ENCODE measurements at regions not wholly inside any gene's neighbourhood (a gene's known extent, or its start where the extent isn't known, plus 50 kb on each side); places are given as distances from the start of the nearest gene placed in this dataset.

DNA sequence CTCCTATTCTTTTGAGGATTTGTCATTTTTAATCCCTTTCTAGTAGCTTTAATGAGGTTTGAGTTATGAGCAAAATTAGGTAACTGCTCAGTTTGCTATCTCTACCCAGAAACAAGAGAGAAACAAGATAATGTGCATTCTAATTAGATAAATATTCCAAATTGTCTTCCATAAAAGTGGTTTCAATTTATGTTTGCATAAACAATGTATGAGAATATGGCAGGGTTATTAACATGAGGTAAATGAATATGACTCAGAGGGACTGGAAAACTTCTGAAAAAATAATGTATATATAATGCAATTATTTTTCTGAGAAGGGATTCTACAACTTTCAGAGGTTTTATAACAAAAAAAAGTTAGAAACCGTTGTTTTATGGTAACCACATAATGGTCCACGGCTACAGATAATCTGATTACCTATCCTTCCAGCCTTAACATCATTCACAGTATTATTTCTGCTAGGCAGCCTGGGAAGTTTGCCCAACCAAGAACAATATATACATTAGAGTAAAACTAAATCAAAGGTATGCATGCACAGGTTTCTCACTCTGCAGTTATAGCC is 101.2 kb downstream of the CRPPA start:
- no peaks in the 10 kb centered on the region for H3K27me3 ChIP-seq (ENCODE audit: insufficient read depth, low read length, poor library complexity, severe bottlenecking)
- H3K4me3 ChIP-seq (ENCODE audit: low read length, poor library complexity, severe bottlenecking) = no peak overlapping the region
- TF ChIP-seq EZH2phosphoT487 (IDR thresholded peaks at IDR 0.05; ENCODE audit: borderline replicate concordance) = no peak
- TF ChIP-seq, protein P1, sequence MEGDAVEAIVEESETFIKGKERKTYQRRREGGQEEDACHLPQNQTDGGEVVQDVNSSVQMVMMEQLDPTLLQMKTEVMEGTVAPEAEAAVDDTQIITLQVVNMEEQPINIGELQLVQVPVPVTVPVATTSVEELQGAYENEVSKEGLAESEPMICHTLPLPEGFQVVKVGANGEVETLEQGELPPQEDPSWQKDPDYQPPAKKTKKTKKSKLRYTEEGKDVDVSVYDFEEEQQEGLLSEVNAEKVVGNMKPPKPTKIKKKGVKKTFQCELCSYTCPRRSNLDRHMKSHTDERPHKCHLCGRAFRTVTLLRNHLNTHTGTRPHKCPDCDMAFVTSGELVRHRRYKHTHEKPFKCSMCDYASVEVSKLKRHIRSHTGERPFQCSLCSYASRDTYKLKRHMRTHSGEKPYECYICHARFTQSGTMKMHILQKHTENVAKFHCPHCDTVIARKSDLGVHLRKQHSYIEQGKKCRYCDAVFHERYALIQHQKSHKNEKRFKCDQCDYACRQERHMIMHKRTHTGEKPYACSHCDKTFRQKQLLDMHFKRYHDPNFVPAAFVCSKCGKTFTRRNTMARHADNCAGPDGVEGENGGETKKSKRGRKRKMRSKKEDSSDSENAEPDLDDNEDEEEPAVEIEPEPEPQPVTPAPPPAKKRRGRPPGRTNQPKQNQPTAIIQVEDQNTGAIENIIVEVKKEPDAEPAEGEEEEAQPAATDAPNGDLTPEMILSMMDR (conservative IDR thresholded peaks at IDR 0.05; ENCODE audit: low read length) = no peak
- no peaks in the 10 kb centered on the region for H3K9me2 ChIP-seq (replicated peaks; ENCODE audit: low read depth, low read length)
- no peak overlapping the region for H2AFZ ChIP-seq (ENCODE audit: low read length)
- no peaks in the 10 kb centered on the region for H3K79me2 ChIP-seq (ENCODE audit: insufficient read depth, low read length)
- H4K20me1 ChIP-seq (ENCODE audit: insufficient read depth, low read length, poor library complexity, severe bottlenecking) = no peaks in the 10 kb centered on the region
- no peak overlapping the region for H3K4me2 ChIP-seq (ENCODE audit: low read depth, low read length, poor library complexity, severe bottlenecking)
- H3F3A ChIP-seq (ENCODE audit: low read depth) = no peaks in the 10 kb centered on the region
- H3K36me3 ChIP-seq (ENCODE audit: insufficient read depth, low read length) = no peaks in the 10 kb centered on the region
- H3K9me3 ChIP-seq (ENCODE audit: insufficient read depth, low read depth, low read length) = no peaks in the 10 kb centered on the region
- no peak overlapping the region for H3K9ac ChIP-seq (ENCODE audit: low read depth, low read length, poor library complexity, severe bottlenecking)
- peaks cover 24% of the 10 kb centered on the region for H3K4me1 ChIP-seq (ENCODE audit: insufficient read depth, low read length, poor library complexity, severe bottlenecking)

DNA sequence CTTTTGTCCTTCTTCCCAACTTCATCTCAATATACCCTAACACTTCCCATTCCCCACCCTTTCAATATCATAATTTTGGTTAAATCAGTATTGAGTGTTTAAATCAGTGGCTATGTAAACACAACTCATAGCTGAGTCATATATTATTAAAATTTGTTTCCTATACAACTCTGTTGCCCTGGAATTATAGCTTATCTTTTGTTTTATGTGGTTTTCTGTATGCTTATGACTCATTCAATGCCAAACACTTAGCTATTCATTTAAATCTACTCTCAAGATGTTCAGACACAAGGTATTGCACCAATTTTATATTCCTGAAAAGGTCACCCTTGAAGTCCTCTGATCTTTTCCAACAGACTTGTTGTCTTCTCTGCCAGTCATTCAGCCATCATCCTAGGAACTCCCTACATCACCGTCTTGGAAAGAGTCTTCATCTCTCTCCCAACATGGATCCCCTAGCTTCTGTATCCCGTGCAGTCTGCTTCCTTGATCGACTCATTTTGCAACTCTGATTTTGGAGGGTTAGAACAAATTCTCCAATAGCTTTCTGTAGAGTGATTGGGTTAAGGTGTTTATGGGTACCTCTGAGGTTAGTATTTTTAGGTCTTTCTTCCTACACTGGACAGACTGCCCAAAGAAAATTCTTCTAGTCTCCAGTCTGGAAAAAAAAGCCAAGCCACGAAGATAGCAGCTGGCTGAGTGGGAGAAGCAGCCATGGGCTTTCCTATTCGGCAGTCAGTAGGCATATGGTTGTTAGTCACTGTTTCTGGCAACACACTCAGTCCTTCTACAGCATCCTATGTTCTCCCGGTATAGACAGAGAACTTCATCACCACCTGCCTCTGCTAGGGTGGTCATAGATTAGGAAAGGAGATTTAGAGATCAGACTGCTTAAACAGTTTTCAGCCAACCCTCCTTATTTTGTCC is 102.1 kb downstream of the CRPPA start:
- no peaks in the 10 kb centered on the region for H4K20me1 ChIP-seq (ENCODE audit: insufficient read depth, low read length, poor library complexity, severe bottlenecking)
- no peak overlapping the region for H3K4me2 ChIP-seq (ENCODE audit: low read depth, low read length, poor library complexity, severe bottlenecking)
- no peaks in the 10 kb centered on the region for H3K27me3 ChIP-seq (ENCODE audit: insufficient read depth, low read length, poor library complexity, severe bottlenecking)
- no peaks in the 10 kb centered on the region for H3F3A ChIP-seq (ENCODE audit: low read depth)
- H3K9me2 ChIP-seq (replicated peaks; ENCODE audit: low read depth, low read length) = no peaks in the 10 kb centered on the region
- TF ChIP-seq, protein P1 (conservative IDR thresholded peaks at IDR 0.05; ENCODE audit: low read length) = no peak
- TF ChIP-seq EZH2phosphoT487 (IDR thresholded peaks at IDR 0.05; ENCODE audit: borderline replicate concordance) = no peak
- no peaks in the 10 kb centered on the region for H3K9me3 ChIP-seq (ENCODE audit: insufficient read depth, low read depth, low read length)
- H3K9ac ChIP-seq (ENCODE audit: low read depth, low read length, poor library complexity, severe bottlenecking) = no peak overlapping the region
- H2AFZ ChIP-seq (ENCODE audit: low read length) = no peak overlapping the region
- H3K79me2 ChIP-seq (ENCODE audit: insufficient read depth, low read length) = no peaks in the 10 kb centered on the region
- peaks cover 24% of the 10 kb centered on the region for H3K4me1 ChIP-seq (ENCODE audit: insufficient read depth, low read length, poor library complexity, severe bottlenecking)
- no peaks in the 10 kb centered on the region for H3K36me3 ChIP-seq (ENCODE audit: insufficient read depth, low read length)
- H3K4me3 ChIP-seq (ENCODE audit: low read length, poor library complexity, severe bottlenecking) = no peak overlapping the region

DNA sequence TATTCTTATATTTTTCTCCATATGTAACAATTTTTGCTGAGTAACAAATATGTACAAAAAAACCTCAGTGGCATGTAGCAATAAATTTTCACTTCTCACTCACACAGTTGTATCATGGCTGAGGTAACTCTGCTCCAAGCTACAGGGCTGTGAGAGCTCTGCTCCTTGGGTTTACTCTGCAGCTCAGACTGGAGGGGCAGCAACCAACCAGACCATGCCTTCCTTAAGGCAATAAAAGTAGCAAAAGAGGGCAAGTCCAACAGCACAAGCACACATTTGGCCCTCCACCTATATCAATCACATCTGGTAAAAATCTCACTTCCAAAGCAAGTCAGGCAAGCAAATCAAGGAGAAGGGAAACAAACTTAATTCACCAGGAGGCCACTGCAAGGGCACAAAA is 102.9 kb downstream of the CRPPA start:
- no peak overlapping the region for H2AFZ ChIP-seq (ENCODE audit: low read length)
- no peak overlapping the region for H3K4me2 ChIP-seq (ENCODE audit: low read depth, low read length, poor library complexity, severe bottlenecking)
- no peaks in the 10 kb centered on the region for H3F3A ChIP-seq (ENCODE audit: low read depth)
- no peaks in the 10 kb centered on the region for H3K9me2 ChIP-seq (replicated peaks; ENCODE audit: low read depth, low read length)
- H3K9ac ChIP-seq (ENCODE audit: low read depth, low read length, poor library complexity, severe bottlenecking) = no peak overlapping the region
- H3K9me3 ChIP-seq (ENCODE audit: insufficient read depth, low read depth, low read length) = no peaks in the 10 kb centered on the region
- H3K4me3 ChIP-seq (ENCODE audit: low read length, poor library complexity, severe bottlenecking) = no peak overlapping the region
- no peaks in the 10 kb centered on the region for H3K27me3 ChIP-seq (ENCODE audit: insufficient read depth, low read length, poor library complexity, severe bottlenecking)
- TF ChIP-seq EZH2phosphoT487 (IDR thresholded peaks at IDR 0.05; ENCODE audit: borderline replicate concordance) = no peak
- TF ChIP-seq, protein P1 (conservative IDR thresholded peaks at IDR 0.05; ENCODE audit: low read length) = no peak
- no peaks in the 10 kb centered on the region for H3K36me3 ChIP-seq (ENCODE audit: insufficient read depth, low read length)
- no peaks in the 10 kb centered on the region for H4K20me1 ChIP-seq (ENCODE audit: insufficient read depth, low read length, poor library complexity, severe bottlenecking)
- peaks cover 24% of the 10 kb centered on the region for H3K4me1 ChIP-seq (ENCODE audit: insufficient read depth, low read length, poor library complexity, severe bottlenecking)
- H3K79me2 ChIP-seq (ENCODE audit: insufficient read depth, low read length) = no peaks in the 10 kb centered on the region
